PC-3 (cell line): ENCODE measurements at regions not wholly inside any gene's neighbourhood (a gene's known extent, or its start where the extent isn't known, plus 50 kb on each side); places are given as distances from the start of the nearest gene placed in this dataset.

Experiments used
- ATAC-seq: fragments of 200-7000 bp; cut with Tn5 transposase; 2 replicates; pipeline ENCODE4 v1.9.1; 2020; ENCODE audit warnings: mild to moderate bottlenecking, moderate library complexity
- BruUV-seq: library from RNA; stranded (reverse); fragments of 400-500 nt; replicated peaks from 2 replicates; lab custom pipeline; 2021; lab: Mats Ljungman, UMichigan
- CTCF ChIA-PET: fragments of 300-600 bp; sonication (Branson Sonifier 250); formaldehyde crosslinking; loops from one replicate; lab custom pipeline; 2022; ENCODE audit warnings: antibody characterized with exemption; lab: Charles Lee
- POLR2A ChIA-PET: fragments of 300-600 bp; sonication (Branson Sonifier 250); formaldehyde crosslinking; loops from one replicate; lab custom pipeline; 2022; ENCODE audit warnings: antibody characterized with exemption; ENCODE audit not compliant: unreplicated experiment; lab: Charles Lee
- DNase-seq: peaks from one replicate; pipeline ENCODE4 v3.0.0-alpha.2; 2015
- H2AFZ ChIP-seq: fragments of 300-600 bp; sonication (generic); 2 replicates; pipeline ENCODE4 v1.6.0; 2016; ENCODE audit warnings: antibody characterized with exemption, low read length
- H3F3A ChIP-seq: fragments of 300-600 bp; sonication (generic); one replicate; pipeline ENCODE4 v1.6.0; 2017; ENCODE audit warnings: antibody characterized with exemption, low read length, control low read depth, mild to moderate bottlenecking; ENCODE audit not compliant: unreplicated experiment
- H3K27ac ChIP-seq: fragments of 300-600 bp; sonication (generic); 2 replicates; pipeline ENCODE4 v1.5.1; 2016; ENCODE audit warnings: mild to moderate bottlenecking, low read length
- H3K27me3 ChIP-seq: fragments of 300-600 bp; sonication (generic); 2 replicates; pipeline ENCODE4 v1.6.1; 2016; ENCODE audit warnings: low read length, mixed read lengths
- H3K36me3 ChIP-seq: fragments of 300-600 bp; sonication (generic); 2 replicates; pipeline ENCODE4 v1.6.1; 2016; ENCODE audit warnings: low read depth, mixed run types, low read length, mixed read lengths
- H3K4me1 ChIP-seq: fragments of 300-600 bp; sonication (generic); 2 replicates; pipeline ENCODE4 v1.5.1; 2016; ENCODE audit warnings: low read length; ENCODE audit not compliant: insufficient read depth
- H3K4me2 ChIP-seq: fragments of 300-600 bp; sonication (generic); 2 replicates; pipeline ENCODE4 v1.6.0; 2016; ENCODE audit warnings: low read length
- H3K4me3 ChIP-seq: fragments of 300-600 bp; sonication (generic); 2 replicates; pipeline ENCODE4 v1.5.1; 2016; ENCODE audit warnings: mild to moderate bottlenecking, low read length, mixed read lengths
- H3K79me2 ChIP-seq: fragments of 300-600 bp; sonication (generic); 2 replicates; pipeline ENCODE4 v1.6.1; 2017; ENCODE audit warnings: low read length, mixed read lengths
- H3K9ac ChIP-seq: fragments of 300-600 bp; sonication (generic); 2 replicates; pipeline ENCODE4 v1.6.0; 2016; ENCODE audit warnings: mild to moderate bottlenecking, low read length
- H3K9me2 ChIP-seq: fragments of 300-600 bp; sonication (generic); replicated peaks from 2 replicates; pipeline ENCODE4 v1.6.1; 2016; ENCODE audit warnings: mixed run types, low read length, mixed read lengths
- H3K9me3 ChIP-seq: fragments of 300-600 bp; sonication (generic); 2 replicates; pipeline ENCODE4 v1.6.1; 2016; ENCODE audit warnings: low read length, mixed read lengths
- H4K20me1 ChIP-seq: fragments of 300-600 bp; sonication (generic); 2 replicates; pipeline ENCODE4 v1.6.1; 2016; ENCODE audit warnings: low read length, mixed read lengths
- EZH2 ChIP-seq: fragments of 300-600 bp; sonication (generic); IDR thresholded peaks from one replicate; pipeline ENCODE4 v1.6.1; 2017; ENCODE audit warnings: antibody characterized with exemption, mild to moderate bottlenecking, low read length; ENCODE audit not compliant: unreplicated experiment
- EZH2phosphoT487 ChIP-seq: fragments of 300-600 bp; sonication (generic); IDR thresholded peaks from 2 replicates; pipeline ENCODE4 v1.6.1; 2018; ENCODE audit warnings: mild to moderate bottlenecking, antibody characterized with exemption, low read length, borderline replicate concordance
- intact Hi-C: fragments of 100-400 bp; cut with micrococcal nuclease; formaldehyde crosslinking; loops from 2 replicates; pipeline ENCODE4 v1.9.0; 2023
- TF ChIP-seq, protein P1 (sequence below): fragments of 300-600 bp; sonication (generic); conservative IDR thresholded peaks from 2 replicates; pipeline ENCODE4 v1.5.1; 2017; ENCODE audit warnings: antibody characterized with exemption, low read depth, mild to moderate bottlenecking, low read length

DNA sequence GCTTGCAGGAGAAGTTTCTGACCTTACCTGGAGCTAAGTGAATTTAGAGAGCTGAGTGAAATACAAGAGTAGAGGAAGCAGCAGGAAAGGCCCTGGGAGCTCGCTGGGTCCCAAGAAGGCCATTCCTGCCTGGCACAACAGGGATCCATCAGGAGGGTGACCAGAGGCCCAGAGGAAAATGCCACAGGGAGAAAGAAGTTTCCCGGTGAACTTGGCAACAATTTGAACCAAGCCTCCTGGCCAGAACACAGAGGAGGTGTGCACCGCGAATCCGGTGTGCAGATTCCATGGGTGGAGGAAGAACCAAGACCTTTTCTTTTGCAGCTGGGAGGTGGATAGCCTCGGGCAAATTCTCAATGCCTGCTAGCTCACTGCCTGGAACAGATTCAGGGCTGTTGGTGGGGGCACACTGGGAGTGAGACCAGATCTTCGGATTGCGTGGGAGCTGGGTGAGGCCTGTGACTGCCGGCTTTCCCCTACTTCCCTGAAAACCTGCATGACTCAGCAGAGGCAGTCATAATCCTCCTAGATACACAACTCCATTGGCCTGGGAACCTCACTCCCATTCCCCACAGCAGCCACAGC, 1850.9 kb upstream of the NUDT12 start:
- no peaks in the 10 kb centered on the region for H3K36me3 ChIP-seq
- ChIA-PET POLR2A (no interaction called here), CTCF (no interaction called here)
- no peak overlapping the region for H3K4me2 ChIP-seq
- H3K4me1 ChIP-seq: no peaks in the 10 kb centered on the region
- H3K79me2 ChIP-seq: no peaks in the 10 kb centered on the region
- no peak overlapping the region for H3K9ac ChIP-seq
- DNase-seq (no peak), ATAC-seq (no peak)
- intact Hi-C loops: no loop called here
- BruUV-seq: no TSS peak
- H3F3A ChIP-seq: no peaks in the 10 kb centered on the region
- H3K9me2 ChIP-seq: no peaks in the 10 kb centered on the region
- H3K27me3 ChIP-seq: no peaks in the 10 kb centered on the region
- no peaks in the 10 kb centered on the region for H3K9me3 ChIP-seq
- H3K27ac ChIP-seq: no peak overlapping the region
- no peak overlapping the region for H3K4me3 ChIP-seq
- H4K20me1 ChIP-seq: no peaks in the 10 kb centered on the region
- no peak overlapping the region for H2AFZ ChIP-seq
- TF ChIP-seq, protein P1, sequence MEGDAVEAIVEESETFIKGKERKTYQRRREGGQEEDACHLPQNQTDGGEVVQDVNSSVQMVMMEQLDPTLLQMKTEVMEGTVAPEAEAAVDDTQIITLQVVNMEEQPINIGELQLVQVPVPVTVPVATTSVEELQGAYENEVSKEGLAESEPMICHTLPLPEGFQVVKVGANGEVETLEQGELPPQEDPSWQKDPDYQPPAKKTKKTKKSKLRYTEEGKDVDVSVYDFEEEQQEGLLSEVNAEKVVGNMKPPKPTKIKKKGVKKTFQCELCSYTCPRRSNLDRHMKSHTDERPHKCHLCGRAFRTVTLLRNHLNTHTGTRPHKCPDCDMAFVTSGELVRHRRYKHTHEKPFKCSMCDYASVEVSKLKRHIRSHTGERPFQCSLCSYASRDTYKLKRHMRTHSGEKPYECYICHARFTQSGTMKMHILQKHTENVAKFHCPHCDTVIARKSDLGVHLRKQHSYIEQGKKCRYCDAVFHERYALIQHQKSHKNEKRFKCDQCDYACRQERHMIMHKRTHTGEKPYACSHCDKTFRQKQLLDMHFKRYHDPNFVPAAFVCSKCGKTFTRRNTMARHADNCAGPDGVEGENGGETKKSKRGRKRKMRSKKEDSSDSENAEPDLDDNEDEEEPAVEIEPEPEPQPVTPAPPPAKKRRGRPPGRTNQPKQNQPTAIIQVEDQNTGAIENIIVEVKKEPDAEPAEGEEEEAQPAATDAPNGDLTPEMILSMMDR: no peak
- no peak for TF ChIP-seq EZH2
- TF ChIP-seq EZH2phosphoT487: no peak

DNA sequence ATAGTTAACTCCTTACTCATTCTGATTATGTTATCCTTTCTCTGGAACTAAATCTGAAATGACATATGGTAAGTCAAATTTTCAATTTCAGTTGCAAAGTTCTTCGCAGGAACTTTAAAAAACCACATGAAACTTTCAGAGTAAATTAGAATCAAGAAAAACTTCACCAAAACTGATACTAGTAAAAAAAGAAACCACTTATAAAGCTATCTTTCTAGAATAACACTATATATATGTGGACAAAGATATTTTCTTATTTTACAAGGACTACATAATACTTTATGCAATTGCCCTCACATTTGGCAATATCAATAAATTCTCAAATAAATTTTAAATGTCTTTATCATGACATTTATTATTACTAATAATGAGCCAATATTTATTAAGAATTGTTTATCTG, 1847.1 kb upstream of the NUDT12 start:
- no peaks in the 10 kb centered on the region for H3K79me2 ChIP-seq
- H3K4me2 ChIP-seq: no peak overlapping the region
- no peaks in the 10 kb centered on the region for H4K20me1 ChIP-seq
- H3K9me2 ChIP-seq: no peaks in the 10 kb centered on the region
- ATAC-seq: no peak
- no peaks in the 10 kb centered on the region for H3K27me3 ChIP-seq
- no peaks in the 10 kb centered on the region for H3K9me3 ChIP-seq
- TF ChIP-seq, protein P1: no peak
- TF ChIP-seq EZH2phosphoT487 (no peak), EZH2 (no peak)
- POLR2A ChIA-PET: no interaction called here
- no peak overlapping the region for H3K27ac ChIP-seq
- H2AFZ ChIP-seq: no peak overlapping the region
- BruUV-seq: no TSS peak
- intact Hi-C loops: no loop called here
- H3K36me3 ChIP-seq: no peaks in the 10 kb centered on the region
- CTCF ChIA-PET: no interaction called here
- H3K4me3 ChIP-seq: no peak overlapping the region
- no peak for DNase-seq
- no peaks in the 10 kb centered on the region for H3F3A ChIP-seq
- H3K9ac ChIP-seq: no peak overlapping the region
- H3K4me1 ChIP-seq: no peaks in the 10 kb centered on the region

DNA sequence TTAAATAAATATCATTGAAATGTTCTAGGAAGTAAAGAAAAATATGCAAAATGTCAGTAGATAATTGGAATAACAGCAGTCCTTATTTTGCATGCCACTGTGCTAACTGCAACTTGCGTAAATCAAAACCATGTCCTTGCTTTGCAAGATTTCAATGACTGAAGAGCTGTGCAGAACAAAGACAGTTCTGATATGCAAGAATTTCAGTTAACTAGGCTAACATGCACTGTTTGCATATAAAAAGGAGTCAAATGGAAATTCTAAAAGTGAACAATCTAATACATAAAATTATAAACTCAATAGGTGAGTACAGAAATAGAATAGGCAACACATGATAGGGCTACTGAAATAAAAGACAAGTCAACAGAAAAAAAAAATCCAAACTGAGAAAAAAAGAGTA, 1844.6 kb upstream of the NUDT12 start:
- no peaks in the 10 kb centered on the region for H3F3A ChIP-seq
- H3K9me2 ChIP-seq: no peaks in the 10 kb centered on the region
- H4K20me1 ChIP-seq: no peaks in the 10 kb centered on the region
- H3K27me3 ChIP-seq: no peaks in the 10 kb centered on the region
- ChIA-PET POLR2A (no interaction called here), CTCF (no interaction called here)
- no peaks in the 10 kb centered on the region for H3K4me1 ChIP-seq
- ATAC-seq: no peak
- H3K9ac ChIP-seq: no peak overlapping the region
- no peaks in the 10 kb centered on the region for H3K9me3 ChIP-seq
- no peak for DNase-seq
- H3K79me2 ChIP-seq: no peaks in the 10 kb centered on the region
- intact Hi-C loops: no loop called here
- H3K36me3 ChIP-seq: no peaks in the 10 kb centered on the region
- H3K4me2 ChIP-seq: no peak overlapping the region
- H3K4me3 ChIP-seq: no peak overlapping the region
- TF ChIP-seq, protein P1: no peak
- no peak for TF ChIP-seq EZH2phosphoT487
- TF ChIP-seq EZH2: no peak
- BruUV-seq: no TSS peak
- no peak overlapping the region for H2AFZ ChIP-seq
- no peak overlapping the region for H3K27ac ChIP-seq
